ENCODE measurements at regions not wholly inside any gene's neighbourhood (a gene's known extent, or its start where the extent isn't known, plus 50 kb on each side); places are given as distances from the start of the nearest gene placed in this dataset.
"Not testable (repeated sequence)": the region's sequence is repeated elsewhere in the genome, so short reads cannot be mapped to it uniquely, and the experiment has no call there.

DNA sequence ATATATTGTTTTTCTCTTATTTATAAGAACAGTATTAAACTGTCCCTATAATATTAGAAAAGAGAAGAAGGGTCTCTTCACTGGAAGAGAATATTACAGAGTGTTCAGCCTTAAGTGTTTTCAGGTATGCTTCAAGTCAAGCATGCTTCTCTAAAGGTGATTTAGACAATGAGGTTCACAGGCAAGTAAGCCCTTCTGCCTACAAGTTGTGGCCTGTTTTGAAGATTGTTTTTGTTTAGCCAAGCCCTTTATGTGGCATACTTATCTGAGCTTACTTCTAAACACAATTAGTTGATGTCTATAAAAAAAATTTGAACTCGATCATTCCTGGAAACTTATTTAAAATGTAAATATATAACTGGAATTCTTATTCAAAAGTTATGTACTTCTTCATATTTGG is 343.8 kb upstream of the CDH18 start:
- Histone ChIP-seq H3K9ac (no peak overlapping the region), H3K79me2 (ENCODE audit: insufficient read depth, low read depth) (no peaks in the 10 kb centered on the region), H3K4me3 (IDR thresholded peaks at IDR 0.05; ENCODE audit: insufficient read depth, low read depth, low read length) (no peak overlapping the region), H3K27me3 (ENCODE audit: insufficient read depth, low read depth) (no peaks in the 10 kb centered on the region), H3K27ac (no peak overlapping the region), H4K20me1 (ENCODE audit: insufficient read depth) (no peaks in the 10 kb centered on the region), H3K36me3 (ENCODE audit: insufficient read depth) (no peaks in the 10 kb centered on the region), H3K4me1 (ENCODE audit: low read depth, poor library complexity, severe bottlenecking) (no peaks in the 10 kb centered on the region), H3K4me2 (no peak overlapping the region), H2AFZ (ENCODE audit: low read depth) (no peak overlapping the region)
- TF ChIP-seq, protein P1, sequence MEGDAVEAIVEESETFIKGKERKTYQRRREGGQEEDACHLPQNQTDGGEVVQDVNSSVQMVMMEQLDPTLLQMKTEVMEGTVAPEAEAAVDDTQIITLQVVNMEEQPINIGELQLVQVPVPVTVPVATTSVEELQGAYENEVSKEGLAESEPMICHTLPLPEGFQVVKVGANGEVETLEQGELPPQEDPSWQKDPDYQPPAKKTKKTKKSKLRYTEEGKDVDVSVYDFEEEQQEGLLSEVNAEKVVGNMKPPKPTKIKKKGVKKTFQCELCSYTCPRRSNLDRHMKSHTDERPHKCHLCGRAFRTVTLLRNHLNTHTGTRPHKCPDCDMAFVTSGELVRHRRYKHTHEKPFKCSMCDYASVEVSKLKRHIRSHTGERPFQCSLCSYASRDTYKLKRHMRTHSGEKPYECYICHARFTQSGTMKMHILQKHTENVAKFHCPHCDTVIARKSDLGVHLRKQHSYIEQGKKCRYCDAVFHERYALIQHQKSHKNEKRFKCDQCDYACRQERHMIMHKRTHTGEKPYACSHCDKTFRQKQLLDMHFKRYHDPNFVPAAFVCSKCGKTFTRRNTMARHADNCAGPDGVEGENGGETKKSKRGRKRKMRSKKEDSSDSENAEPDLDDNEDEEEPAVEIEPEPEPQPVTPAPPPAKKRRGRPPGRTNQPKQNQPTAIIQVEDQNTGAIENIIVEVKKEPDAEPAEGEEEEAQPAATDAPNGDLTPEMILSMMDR (conservative IDR thresholded peaks at IDR 0.05; ENCODE audit: low read depth, low read length), result no peak

GRCh38 chr5:20323323-20323722 is 335.3 kb upstream of the CDH18 start:
- no peak overlapping the region for H3K4me3 ChIP-seq (IDR thresholded peaks at IDR 0.05; ENCODE audit: insufficient read depth, low read depth, low read length)
- no peak overlapping the region for H3K9ac ChIP-seq
- H3K36me3 ChIP-seq (ENCODE audit: insufficient read depth), result no peaks in the 10 kb centered on the region
- H3K27me3 ChIP-seq (ENCODE audit: insufficient read depth, low read depth), result no peaks in the 10 kb centered on the region
- TF ChIP-seq, protein P1 (conservative IDR thresholded peaks at IDR 0.05; ENCODE audit: low read depth, low read length), result no peak
- no peaks in the 10 kb centered on the region for H3K79me2 ChIP-seq (ENCODE audit: insufficient read depth, low read depth)
- no peak overlapping the region for H2AFZ ChIP-seq (ENCODE audit: low read depth)
- no peaks in the 10 kb centered on the region for H4K20me1 ChIP-seq (ENCODE audit: insufficient read depth)
- no peak overlapping the region for H3K27ac ChIP-seq
- no peaks in the 10 kb centered on the region for H3K4me1 ChIP-seq (ENCODE audit: low read depth, poor library complexity, severe bottlenecking)
- no peak overlapping the region for H3K4me2 ChIP-seq

- Histone ChIP-seq H3K79me2 (ENCODE audit: insufficient read depth, low read depth) (no peaks in the 10 kb centered on the region), H3K4me2 (no peak overlapping the region), H3K27me3 (ENCODE audit: insufficient read depth, low read depth) (no peaks in the 10 kb centered on the region), H4K20me1 (ENCODE audit: insufficient read depth) (no peaks in the 10 kb centered on the region), H3K4me3 (IDR thresholded peaks at IDR 0.05; ENCODE audit: insufficient read depth, low read depth, low read length) (no peak overlapping the region), H3K36me3 (ENCODE audit: insufficient read depth) (no peaks in the 10 kb centered on the region), H3K4me1 (ENCODE audit: low read depth, poor library complexity, severe bottlenecking) (no peaks in the 10 kb centered on the region), H3K9ac (no peak overlapping the region), H2AFZ (ENCODE audit: low read depth) (no peak overlapping the region), H3K27ac (no peak overlapping the region)
- TF ChIP-seq, protein P1 (conservative IDR thresholded peaks at IDR 0.05; ENCODE audit: low read depth, low read length), result no peak
Observed at GRCh38 chr5:20307391-20307790, 319.4 kb upstream of the CDH18 start.

DNA sequence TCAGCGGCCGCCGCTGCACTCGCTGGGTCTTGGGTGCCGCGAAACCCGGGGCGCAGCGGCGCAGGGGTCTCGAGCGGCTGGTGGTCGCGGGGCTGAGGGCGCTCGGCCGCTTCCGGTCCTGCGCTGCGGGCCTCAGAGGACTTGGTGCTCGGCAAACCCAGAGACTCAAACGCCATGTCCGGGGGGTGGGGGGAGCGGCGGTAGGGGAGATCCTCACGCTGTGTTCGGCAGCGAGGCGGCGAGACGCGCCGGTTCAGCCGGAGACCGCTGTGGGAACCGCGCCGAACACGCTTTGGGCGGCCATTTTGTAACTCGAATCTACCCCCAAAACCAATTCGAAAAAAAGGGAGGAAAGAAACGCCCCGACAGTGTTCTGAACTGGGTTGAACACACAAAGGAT is 317.5 kb upstream of the CDH18 start:
- Histone ChIP-seq H3K4me1 (ENCODE audit: low read depth, poor library complexity, severe bottlenecking) (no peaks in the 10 kb centered on the region), H2AFZ (ENCODE audit: low read depth) (no peak overlapping the region), H3K4me3 (IDR thresholded peaks at IDR 0.05; ENCODE audit: insufficient read depth, low read depth, low read length) (no peak overlapping the region), H3K4me2 (no peak overlapping the region), H3K27ac (no peak overlapping the region), H3K79me2 (ENCODE audit: insufficient read depth, low read depth) (no peaks in the 10 kb centered on the region), H3K27me3 (ENCODE audit: insufficient read depth, low read depth) (no peaks in the 10 kb centered on the region), H4K20me1 (ENCODE audit: insufficient read depth) (no peaks in the 10 kb centered on the region), H3K9ac (no peak overlapping the region), H3K36me3 (ENCODE audit: insufficient read depth) (no peaks in the 10 kb centered on the region)
- TF ChIP-seq, protein P1 (conservative IDR thresholded peaks at IDR 0.05; ENCODE audit: low read depth, low read length), result no peak

DNA sequence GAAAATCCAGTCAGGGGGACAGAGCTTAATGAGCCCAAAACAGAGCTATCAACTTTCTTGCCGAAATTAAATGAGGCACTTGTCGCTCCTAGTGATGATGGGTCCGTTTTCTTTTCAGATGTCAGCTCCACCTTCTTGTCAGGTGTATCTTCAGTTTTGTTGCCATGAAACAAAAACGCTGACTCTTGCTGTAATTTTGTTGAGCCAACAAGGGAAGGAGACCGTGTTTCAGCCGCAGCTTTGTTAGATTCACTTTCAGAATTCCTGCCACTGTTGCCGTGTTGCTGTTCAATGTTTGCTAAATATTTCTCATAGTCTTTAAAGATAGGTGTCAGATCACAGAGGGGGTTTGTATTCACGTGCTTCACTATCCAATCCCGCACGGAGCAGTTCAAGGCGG is 316.6 kb upstream of the CDH18 start:
- not testable (repeated sequence) for H3K4me2 ChIP-seq; H3K4me3 ChIP-seq (IDR thresholded peaks at IDR 0.05; ENCODE audit: insufficient read depth, low read depth, low read length); H3K36me3 ChIP-seq (ENCODE audit: insufficient read depth); H3K79me2 ChIP-seq (ENCODE audit: insufficient read depth, low read depth); H3K9ac ChIP-seq; H3K27me3 ChIP-seq (ENCODE audit: insufficient read depth, low read depth); H4K20me1 ChIP-seq (ENCODE audit: insufficient read depth); H3K4me1 ChIP-seq (ENCODE audit: low read depth, poor library complexity, severe bottlenecking); H2AFZ ChIP-seq (ENCODE audit: low read depth); H3K27ac ChIP-seq

All from KMS-11 (cell line).